ENCODE measurements at regions not wholly inside any gene's neighbourhood (a gene's known extent, or its start where the extent isn't known, plus 50 kb on each side); places are given as distances from the start of the nearest gene placed in this dataset.
"Not testable (repeated sequence)": the region's sequence is repeated elsewhere in the genome, so short reads cannot be mapped to it uniquely, and the experiment has no call there.

- Mint-ChIP-seq H3K27ac (no peak overlapping the region), H3K4me1 (peaks cover 3% of the 10 kb centered on the region), H3K36me3 (no peaks in the 10 kb centered on the region), H3K27me3 (peaks cover 5% of the 10 kb centered on the region), H3K9me3 (peaks cover 2% of the 10 kb centered on the region), H3K4me3 (no peak overlapping the region)
- DNase-seq, result no peak
Observed at GRCh38 chr5:130868186-130868840, 296.7 kb downstream of the HINT1 start.

DNA sequence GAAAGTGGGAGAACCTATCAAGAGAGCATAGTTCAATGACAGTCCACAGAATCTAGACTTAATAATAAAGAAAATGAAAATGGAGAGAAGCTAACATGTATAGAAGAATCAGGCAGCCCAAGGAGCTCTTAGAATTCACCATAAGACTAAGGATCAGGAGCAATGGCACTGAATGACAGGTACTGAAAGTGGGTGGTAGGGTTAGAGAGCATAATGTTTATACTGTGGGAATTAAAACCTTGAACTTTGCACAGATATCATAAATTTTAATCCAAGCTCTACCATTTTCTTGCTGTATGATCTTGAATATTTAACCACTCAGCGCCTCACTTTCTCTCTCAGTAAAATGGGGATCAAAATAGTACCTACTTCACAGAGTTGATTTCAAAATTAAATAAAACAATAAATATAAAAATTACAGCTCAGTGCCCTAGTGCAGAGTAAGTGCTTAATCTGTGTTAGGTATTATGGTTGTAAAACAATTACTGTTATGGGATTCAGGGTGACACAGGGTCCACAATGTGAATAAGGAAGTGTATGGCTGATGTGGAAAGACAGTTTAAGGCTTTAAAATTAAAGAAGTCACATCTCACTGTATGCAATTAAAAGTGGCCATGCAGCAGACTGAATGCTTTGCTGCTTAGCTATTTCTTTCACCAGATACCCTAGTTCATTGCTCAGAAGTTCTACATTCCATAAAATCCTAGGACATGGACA, 319.8 kb downstream of the HINT1 start:
- Mint-ChIP-seq H3K36me3 (peaks cover 4% of the 10 kb centered on the region), H3K27me3 (peaks cover 10% of the 10 kb centered on the region), H3K9me3 (peaks cover 7% of the 10 kb centered on the region), H3K27ac (no peak overlapping the region), H3K4me3 (no peak overlapping the region), H3K4me1 (no peaks in the 10 kb centered on the region)
- no peak for DNase-seq

DNA sequence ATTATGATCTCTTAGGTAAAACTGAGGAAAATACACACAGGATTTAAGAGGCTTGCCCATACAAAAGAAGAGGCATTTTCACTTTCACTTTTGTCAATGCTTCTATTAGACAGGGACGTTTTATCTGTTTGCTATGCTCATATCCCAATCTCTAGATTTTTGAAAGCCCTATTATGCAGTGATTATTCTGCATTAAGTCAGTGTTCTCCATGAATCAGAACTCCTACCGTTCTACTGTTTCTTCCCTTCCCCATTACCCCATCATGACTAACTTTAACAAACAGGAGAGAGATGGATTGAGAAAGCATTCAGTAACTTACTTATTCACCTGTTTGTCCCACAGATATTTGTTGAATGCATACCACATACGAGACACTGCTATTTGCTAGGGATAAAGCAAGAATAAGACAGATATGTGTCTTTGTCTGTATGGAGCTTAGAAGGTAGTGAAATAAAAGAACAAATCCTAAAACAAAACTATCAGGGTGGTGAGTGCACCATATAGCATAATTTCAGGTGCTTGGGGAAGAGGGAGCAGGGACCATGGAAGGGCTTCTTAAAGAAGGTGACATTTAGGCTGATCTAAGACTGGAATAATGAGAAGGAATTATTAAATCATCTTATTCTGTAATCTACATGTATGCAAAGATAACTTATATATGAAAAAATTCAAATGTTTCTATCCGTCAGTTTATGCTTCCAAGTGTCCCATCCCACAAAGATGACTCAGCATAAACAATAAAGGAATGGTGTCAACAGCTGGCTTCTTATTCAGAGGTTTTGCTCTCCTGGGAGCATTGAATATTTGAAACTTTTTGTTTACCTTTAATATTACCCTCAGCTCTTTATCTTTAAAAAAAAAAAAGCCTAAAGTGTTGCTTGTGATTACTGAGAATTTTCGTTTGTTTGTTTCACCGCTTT, 328.1 kb downstream of the HINT1 start:
- Mint-ChIP-seq H3K27me3 (no peaks in the 10 kb centered on the region), H3K4me1 (peaks cover 10% of the 10 kb centered on the region), H3K9me3 (no peaks in the 10 kb centered on the region), H3K36me3 (no peaks in the 10 kb centered on the region), H3K4me3 (peak overlapping the region; percentile 77), H3K27ac (no peak overlapping the region)
- no peak for DNase-seq

- DNase-seq, H3K27me3 Mint-ChIP-seq, H3K27ac Mint-ChIP-seq, H3K36me3 Mint-ChIP-seq, H3K4me3 Mint-ChIP-seq, H3K4me1 Mint-ChIP-seq, H3K9me3 Mint-ChIP-seq: not testable (repeated sequence)
Observed at GRCh38 chr5:130817598-130818384, 347.3 kb downstream of the HINT1 start.

- Mint-ChIP-seq H3K36me3 (no peaks in the 10 kb centered on the region), H3K9me3 (peaks cover 2% of the 10 kb centered on the region), H3K27me3 (peaks cover 2% of the 10 kb centered on the region), H3K4me1 (peaks cover 4% of the 10 kb centered on the region), H3K27ac (no peak overlapping the region), H3K4me3 (no peak overlapping the region)
- no peak for DNase-seq
Observed at GRCh38 chr5:130815246-130815645, 349.8 kb downstream of the HINT1 start.

GRCh38 chr5:130808691-130809090, 356.4 kb downstream of the HINT1 start:
- Mint-ChIP-seq H3K27ac (no peak overlapping the region), H3K36me3 (no peaks in the 10 kb centered on the region), H3K27me3 (peaks cover 11% of the 10 kb centered on the region), H3K4me3 (no peak overlapping the region), H3K4me1 (no peaks in the 10 kb centered on the region), H3K9me3 (no peaks in the 10 kb centered on the region)
- DNase-seq, result no peak

DNA sequence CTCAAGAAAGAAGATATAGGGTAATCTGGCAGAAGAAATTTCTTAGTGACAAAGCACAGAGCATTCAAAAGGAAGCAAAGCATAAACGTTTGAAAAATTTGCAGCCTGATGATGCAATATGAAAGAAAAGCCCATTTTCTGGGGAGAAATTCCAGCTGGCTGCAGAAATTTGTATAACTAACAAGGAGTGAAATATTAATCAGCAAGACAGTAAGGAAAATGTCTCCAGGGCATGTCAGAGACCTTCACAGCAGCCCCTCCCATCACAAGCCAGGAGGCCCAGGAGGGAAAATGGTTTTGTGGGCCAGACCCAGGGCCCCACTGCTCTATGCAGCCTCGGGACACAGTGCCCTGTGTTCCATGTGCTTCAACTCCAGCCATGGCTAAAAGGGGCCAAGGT, 359.4 kb downstream of the HINT1 start:
- peaks cover 11% of the 10 kb centered on the region for H3K27me3 Mint-ChIP-seq
- no peak overlapping the region for H3K4me3 Mint-ChIP-seq
- H3K27ac Mint-ChIP-seq, result no peak overlapping the region
- no peaks in the 10 kb centered on the region for H3K4me1 Mint-ChIP-seq
- DNase-seq, result no peak
- H3K9me3 Mint-ChIP-seq, result peaks cover 6% of the 10 kb centered on the region
- no peaks in the 10 kb centered on the region for H3K36me3 Mint-ChIP-seq

- no peak overlapping the region for H3K4me3 Mint-ChIP-seq
- no peak for DNase-seq
- H3K27ac Mint-ChIP-seq, result no peak overlapping the region
- H3K36me3 Mint-ChIP-seq, result no peaks in the 10 kb centered on the region
- H3K9me3 Mint-ChIP-seq, result peaks cover 8% of the 10 kb centered on the region
- peaks cover 11% of the 10 kb centered on the region for H3K27me3 Mint-ChIP-seq
- H3K4me1 Mint-ChIP-seq, result no peaks in the 10 kb centered on the region
Observed at GRCh38 chr5:130805036-130805435, 360.0 kb downstream of the HINT1 start.

DNA sequence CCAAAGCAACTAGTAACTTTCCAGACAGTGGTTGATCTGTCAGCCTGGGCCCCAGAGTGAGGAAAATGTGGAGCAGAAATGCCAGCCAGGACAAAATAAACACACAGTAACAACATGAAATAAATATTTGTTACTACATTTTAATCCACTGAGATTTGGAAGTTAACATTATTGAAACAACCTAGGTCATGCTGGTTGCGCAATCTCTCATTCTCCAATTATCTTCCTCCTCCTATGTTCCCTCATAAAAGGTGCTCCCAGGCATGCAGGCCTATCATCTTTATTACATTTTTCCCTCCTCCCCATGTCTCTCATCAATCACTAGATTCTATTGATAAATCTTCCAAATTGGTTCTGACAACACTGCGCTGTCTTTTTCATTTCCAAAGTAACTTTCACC, 363.1 kb downstream of the HINT1 start:
- no peak overlapping the region for H3K4me3 Mint-ChIP-seq
- H3K9me3 Mint-ChIP-seq, result peaks cover 11% of the 10 kb centered on the region
- no peaks in the 10 kb centered on the region for H3K4me1 Mint-ChIP-seq
- no peak overlapping the region for H3K27ac Mint-ChIP-seq
- DNase-seq, result no peak
- H3K27me3 Mint-ChIP-seq, result peaks cover 7% of the 10 kb centered on the region
- H3K36me3 Mint-ChIP-seq, result peaks cover 3% of the 10 kb centered on the region

DNA sequence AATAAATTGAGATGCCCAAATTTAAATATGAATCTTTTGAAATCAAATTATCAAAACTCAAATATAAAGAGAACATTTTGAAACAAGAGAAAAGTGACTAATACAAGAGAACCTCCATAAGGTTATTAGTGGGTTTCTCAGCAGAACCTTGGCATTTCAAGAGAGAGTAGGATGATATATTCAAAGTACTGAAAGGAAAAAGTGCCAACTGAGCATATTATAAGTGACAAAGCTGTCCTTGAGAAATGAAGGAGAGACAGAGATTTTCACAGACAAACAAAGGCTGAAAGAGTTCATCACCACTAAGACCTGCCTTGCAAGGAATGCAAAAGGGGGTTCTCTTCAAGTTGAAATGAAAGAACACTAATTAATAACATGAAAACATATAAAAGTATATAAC, 366.0 kb downstream of the HINT1 start:
- no peaks in the 10 kb centered on the region for H3K27me3 Mint-ChIP-seq
- H3K4me1 Mint-ChIP-seq, result no peaks in the 10 kb centered on the region
- H3K4me3 Mint-ChIP-seq, result no peak overlapping the region
- H3K36me3 Mint-ChIP-seq, result peaks cover 3% of the 10 kb centered on the region
- H3K27ac Mint-ChIP-seq, result no peak overlapping the region
- DNase-seq, result no peak
- peaks cover 11% of the 10 kb centered on the region for H3K9me3 Mint-ChIP-seq

DNA sequence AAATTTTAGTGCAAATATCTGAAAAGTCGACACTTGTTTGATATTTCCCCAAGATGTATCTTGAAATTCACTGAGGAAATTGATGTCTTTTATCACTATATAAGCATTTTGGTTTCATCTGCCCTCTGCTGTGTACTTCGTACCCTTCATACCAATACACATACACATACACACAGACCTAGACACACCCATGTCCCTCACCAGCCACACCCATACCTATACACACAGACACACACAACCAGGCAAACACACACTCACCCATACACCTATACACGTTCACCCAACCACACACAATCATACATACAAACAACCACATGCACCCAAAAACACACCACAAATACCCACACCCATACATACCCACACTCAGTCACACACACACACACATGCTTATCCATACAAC, 367.8 kb downstream of the HINT1 start:
- Mint-ChIP-seq H3K27ac (no peak overlapping the region), H3K36me3 (peaks cover 3% of the 10 kb centered on the region), H3K9me3 (peaks cover 11% of the 10 kb centered on the region), H3K4me3 (no peak overlapping the region), H3K4me1 (no peaks in the 10 kb centered on the region), H3K27me3 (peaks cover 1% of the 10 kb centered on the region)
- no peak for DNase-seq

DNA sequence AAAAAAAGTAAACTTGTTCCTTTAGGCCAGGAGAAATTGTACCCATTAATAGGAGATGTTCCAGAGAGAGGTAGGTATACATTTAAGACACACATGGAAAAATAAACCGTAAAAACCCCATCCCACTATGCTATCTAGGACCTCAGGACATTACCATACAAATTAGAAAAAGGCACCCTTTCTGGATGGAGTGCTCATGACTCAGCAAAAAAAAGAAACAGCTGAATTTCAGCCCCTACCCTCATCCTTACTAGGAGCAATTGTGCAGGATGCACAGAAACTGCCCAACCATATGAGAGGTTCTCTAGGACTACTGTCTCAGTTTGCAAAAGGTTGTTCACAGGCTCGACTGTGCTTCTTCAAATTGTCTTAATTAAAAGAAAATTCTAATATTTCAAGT, 368.2 kb downstream of the HINT1 start:
- Mint-ChIP-seq H3K36me3 (peaks cover 3% of the 10 kb centered on the region), H3K9me3 (peaks cover 11% of the 10 kb centered on the region), H3K27ac (no peak overlapping the region), H3K27me3 (peaks cover 4% of the 10 kb centered on the region), H3K4me3 (no peak overlapping the region), H3K4me1 (no peaks in the 10 kb centered on the region)
- no peak for DNase-seq

DNA sequence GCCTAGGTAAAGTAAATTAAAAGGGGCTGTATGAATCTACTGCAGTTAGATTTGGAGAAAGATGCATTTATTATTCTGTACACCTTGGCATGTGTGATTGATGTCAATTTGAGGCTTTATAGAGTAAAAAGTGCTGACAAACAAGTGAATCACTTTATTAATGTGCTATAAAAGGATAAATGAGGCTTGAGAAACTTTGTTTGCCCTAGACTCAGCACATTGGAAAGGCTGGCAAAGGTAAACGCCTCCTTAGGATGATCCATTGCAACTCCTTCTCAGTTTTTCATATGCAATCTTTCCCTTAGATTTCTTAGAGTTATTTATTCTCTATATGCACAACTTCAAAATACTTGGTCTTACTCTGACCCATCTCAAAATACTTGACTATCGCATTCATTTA, 369.0 kb downstream of the HINT1 start:
- no peaks in the 10 kb centered on the region for H3K4me1 Mint-ChIP-seq
- H3K9me3 Mint-ChIP-seq, result peaks cover 11% of the 10 kb centered on the region
- H3K27me3 Mint-ChIP-seq, result peaks cover 4% of the 10 kb centered on the region
- DNase-seq, result no peak
- H3K27ac Mint-ChIP-seq, result no peak overlapping the region
- no peak overlapping the region for H3K4me3 Mint-ChIP-seq
- peaks cover 3% of the 10 kb centered on the region for H3K36me3 Mint-ChIP-seq

GRCh38 chr5:130795037-130795436, 370.0 kb downstream of the HINT1 start:
- Mint-ChIP-seq H3K9me3 (peaks cover 7% of the 10 kb centered on the region), H3K27ac (no peak overlapping the region), H3K27me3 (peaks cover 4% of the 10 kb centered on the region), H3K4me3 (no peak overlapping the region), H3K36me3 (peaks cover 3% of the 10 kb centered on the region), H3K4me1 (no peaks in the 10 kb centered on the region)
- DNase-seq, result no peak

DNA sequence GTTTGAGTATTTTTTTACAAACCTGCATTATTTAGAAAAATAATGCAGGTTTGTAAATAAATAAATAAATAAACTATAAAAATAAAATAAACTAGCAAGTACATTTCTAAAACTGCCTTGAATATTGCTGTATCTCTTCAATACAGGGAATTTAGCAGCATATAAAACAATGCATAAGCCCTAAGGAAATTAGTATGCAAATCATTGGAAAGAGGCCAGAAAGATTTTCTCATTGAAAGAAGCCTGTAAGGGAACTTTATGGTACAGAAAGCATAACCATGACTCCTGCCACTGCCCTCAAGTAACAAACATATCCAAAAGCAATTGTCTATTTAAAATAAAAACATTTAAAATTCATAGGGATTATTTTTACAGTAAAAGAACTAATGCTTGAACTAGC, 387.3 kb downstream of the HINT1 start:
- no peaks in the 10 kb centered on the region for H3K4me1 Mint-ChIP-seq
- no peak for DNase-seq
- H3K4me3 Mint-ChIP-seq, result no peak overlapping the region
- no peak overlapping the region for H3K27ac Mint-ChIP-seq
- H3K9me3 Mint-ChIP-seq, result no peaks in the 10 kb centered on the region
- H3K36me3 Mint-ChIP-seq, result no peaks in the 10 kb centered on the region
- H3K27me3 Mint-ChIP-seq, result peaks cover 11% of the 10 kb centered on the region
